ENCODE measurements at regions not wholly inside any gene's neighbourhood (a gene's known extent, or its start where the extent isn't known, plus 50 kb on each side); places are given as distances from the start of the nearest gene placed in this dataset.

DNA sequence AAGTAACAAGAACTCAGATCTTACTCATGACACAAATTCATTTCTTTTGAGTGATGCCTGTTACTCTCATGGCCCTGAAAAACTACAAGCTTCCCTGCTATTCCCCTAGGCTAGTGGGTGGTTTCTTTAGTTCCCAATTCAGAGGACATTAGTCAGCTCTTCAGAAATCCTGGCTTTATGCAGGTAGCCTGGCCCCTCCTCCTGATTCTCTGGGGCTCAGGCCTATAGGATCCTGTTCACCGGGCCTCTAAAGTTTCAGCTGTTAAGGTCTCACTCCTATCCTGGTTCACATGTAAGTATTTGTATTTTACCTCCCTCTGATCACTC is 87.3 kb upstream of the IRX5 start:
- Histone ChIP-seq H3K27me3 (no peaks in the 10 kb centered on the region), H3K9me3 (peaks cover 0 to 9% of the 10 kb centered on the region in 2 donors), H3K27ac (no peak overlapping the region), H3K36me3 (no peaks in the 10 kb centered on the region), H3K4me1 (no peaks in the 10 kb centered on the region), H3K4me3 (no peak overlapping the region)
- intact Hi-C loops (cut with DNase I), result no loop called here
- DNase-seq (ENCODE audit: low spot score in 2 of 2), result no peak
- TF ChIP-seq, protein P1, sequence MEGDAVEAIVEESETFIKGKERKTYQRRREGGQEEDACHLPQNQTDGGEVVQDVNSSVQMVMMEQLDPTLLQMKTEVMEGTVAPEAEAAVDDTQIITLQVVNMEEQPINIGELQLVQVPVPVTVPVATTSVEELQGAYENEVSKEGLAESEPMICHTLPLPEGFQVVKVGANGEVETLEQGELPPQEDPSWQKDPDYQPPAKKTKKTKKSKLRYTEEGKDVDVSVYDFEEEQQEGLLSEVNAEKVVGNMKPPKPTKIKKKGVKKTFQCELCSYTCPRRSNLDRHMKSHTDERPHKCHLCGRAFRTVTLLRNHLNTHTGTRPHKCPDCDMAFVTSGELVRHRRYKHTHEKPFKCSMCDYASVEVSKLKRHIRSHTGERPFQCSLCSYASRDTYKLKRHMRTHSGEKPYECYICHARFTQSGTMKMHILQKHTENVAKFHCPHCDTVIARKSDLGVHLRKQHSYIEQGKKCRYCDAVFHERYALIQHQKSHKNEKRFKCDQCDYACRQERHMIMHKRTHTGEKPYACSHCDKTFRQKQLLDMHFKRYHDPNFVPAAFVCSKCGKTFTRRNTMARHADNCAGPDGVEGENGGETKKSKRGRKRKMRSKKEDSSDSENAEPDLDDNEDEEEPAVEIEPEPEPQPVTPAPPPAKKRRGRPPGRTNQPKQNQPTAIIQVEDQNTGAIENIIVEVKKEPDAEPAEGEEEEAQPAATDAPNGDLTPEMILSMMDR (IDR thresholded peaks at IDR 0.05), result no peak

DNA sequence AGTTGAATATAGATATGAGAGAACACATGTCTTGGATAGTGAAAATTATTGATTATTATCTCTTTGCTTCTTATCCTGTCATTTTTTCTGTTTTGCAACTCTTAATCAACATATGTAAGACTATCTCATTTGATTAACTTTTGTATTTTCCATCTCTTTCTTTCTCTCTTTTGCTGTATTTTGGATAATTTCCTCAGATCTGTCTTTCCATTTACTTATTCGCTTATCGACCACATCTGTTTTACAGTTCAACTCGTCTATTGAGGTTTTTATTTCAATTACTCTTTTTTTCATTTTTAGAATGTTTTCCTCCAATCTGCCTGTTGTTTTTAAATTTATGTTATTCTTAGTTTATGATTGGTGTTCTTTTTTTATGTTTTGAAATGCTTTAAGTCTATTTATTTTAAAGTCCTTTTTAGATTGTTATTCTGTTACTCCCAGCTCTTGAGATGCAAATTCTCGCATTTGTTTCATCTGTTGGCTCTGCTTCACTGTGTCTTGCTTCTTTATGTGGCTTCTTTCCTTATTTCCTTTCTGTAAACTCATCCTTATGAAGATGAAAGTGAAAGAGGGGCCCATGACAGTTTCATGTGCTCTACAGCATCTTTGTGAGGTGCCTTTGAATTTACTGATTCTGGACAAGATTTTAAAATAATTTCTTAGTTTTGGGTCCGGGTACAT is 87.8 kb upstream of the IRX5 start:
- Histone ChIP-seq H3K36me3 (no peaks in the 10 kb centered on the region), H3K27me3 (no peaks in the 10 kb centered on the region), H3K4me1 (no peaks in the 10 kb centered on the region), H3K27ac (no peak overlapping the region), H3K9me3 (peaks cover 0 to 9% of the 10 kb centered on the region in 2 donors), H3K4me3 (no peak overlapping the region)
- DNase-seq (ENCODE audit: low spot score in 2 of 2), result no peak
- intact Hi-C loops (cut with DNase I), result no loop called here
- TF ChIP-seq, protein P1 (IDR thresholded peaks at IDR 0.05), result no peak

DNA sequence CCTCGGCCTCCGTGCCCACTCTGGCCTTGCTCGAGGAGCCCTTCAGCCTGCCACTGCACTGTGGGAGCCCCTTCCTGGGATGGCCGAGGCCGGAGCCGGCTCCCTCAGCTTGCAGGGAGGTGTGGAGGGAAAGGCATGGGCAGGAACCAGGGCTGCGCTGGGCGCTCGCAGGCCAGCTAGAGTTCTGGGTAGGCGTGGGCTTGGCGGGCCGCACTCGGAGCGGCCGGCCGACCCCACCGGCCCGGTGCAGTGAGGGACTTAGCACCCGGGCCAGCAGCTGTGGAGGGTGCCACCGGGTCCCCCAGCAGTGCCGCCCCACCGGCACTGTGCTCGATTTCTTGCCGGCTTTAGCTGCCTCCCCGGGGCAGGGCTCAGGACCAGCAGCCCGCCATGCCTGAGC is 101.0 kb upstream of the IRX5 start:
- Histone ChIP-seq H3K4me3 (no peak overlapping the region), H3K27me3 (no peaks in the 10 kb centered on the region), H3K9me3 (peaks cover 0 to 9% of the 10 kb centered on the region in 2 donors), H3K27ac (no peak overlapping the region), H3K36me3 (no peaks in the 10 kb centered on the region), H3K4me1 (no peaks in the 10 kb centered on the region)
- TF ChIP-seq, protein P1 (IDR thresholded peaks at IDR 0.05), result no peak
- intact Hi-C loops (cut with DNase I), result no loop called here
- no peak for DNase-seq (ENCODE audit: low spot score in 2 of 2)

DNA sequence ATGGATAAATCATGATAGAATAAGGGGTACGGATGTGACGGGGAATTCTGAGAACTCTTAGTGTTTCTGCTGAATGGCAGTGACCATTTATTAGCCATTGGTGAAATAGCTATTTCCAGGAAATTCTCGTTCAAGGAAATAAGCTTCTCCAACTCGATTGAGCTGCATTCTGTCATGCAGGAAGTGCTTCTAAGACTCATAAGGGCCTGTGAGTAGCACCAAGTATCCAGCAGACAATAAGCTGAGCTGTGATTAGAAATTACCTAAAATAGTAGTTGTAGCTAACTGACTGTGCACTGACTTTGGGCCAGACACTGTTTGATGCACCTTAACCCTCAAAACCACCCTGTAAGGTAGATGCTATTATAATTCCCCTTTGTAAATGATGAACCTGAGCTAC is 107.8 kb upstream of the IRX5 start:
- TF ChIP-seq, protein P1 (IDR thresholded peaks at IDR 0.05), result no peak
- DNase-seq (ENCODE audit: low spot score in 2 of 2), result no peak
- Histone ChIP-seq H3K36me3 (no peaks in the 10 kb centered on the region), H3K4me1 (no peaks in the 10 kb centered on the region), H3K4me3 (no peak overlapping the region), H3K27ac (no peak overlapping the region), H3K27me3 (no peaks in the 10 kb centered on the region), H3K9me3 (no peaks in the 10 kb centered on the region)
- intact Hi-C loops (cut with DNase I), result no loop called here

DNA sequence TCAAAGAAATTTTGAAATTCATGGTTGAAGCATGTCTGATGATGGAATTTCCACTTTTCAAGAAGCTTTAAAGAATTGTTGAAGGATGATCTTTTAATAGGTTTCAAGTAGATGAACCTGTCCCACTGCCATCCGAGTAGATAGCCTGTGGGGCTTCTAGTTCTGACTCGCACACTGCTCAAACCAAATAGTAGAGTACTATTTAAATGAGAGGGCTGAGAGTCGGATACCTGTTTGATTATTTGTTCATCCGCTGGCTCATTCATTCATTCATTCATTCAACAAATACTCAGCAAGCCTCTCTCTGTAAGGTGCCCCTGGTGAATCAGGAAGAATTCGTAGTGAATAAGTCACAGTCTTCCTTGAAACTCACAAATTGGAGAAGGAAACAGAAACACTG is 108.2 kb upstream of the IRX5 start:
- Histone ChIP-seq H3K27ac (no peak overlapping the region), H3K27me3 (no peaks in the 10 kb centered on the region), H3K4me1 (no peaks in the 10 kb centered on the region), H3K4me3 (no peak overlapping the region), H3K9me3 (no peaks in the 10 kb centered on the region), H3K36me3 (no peaks in the 10 kb centered on the region)
- TF ChIP-seq, protein P1 (IDR thresholded peaks at IDR 0.05), result no peak
- intact Hi-C loops (cut with DNase I), result no loop called here
- no peak for DNase-seq (ENCODE audit: low spot score in 2 of 2)

DNA sequence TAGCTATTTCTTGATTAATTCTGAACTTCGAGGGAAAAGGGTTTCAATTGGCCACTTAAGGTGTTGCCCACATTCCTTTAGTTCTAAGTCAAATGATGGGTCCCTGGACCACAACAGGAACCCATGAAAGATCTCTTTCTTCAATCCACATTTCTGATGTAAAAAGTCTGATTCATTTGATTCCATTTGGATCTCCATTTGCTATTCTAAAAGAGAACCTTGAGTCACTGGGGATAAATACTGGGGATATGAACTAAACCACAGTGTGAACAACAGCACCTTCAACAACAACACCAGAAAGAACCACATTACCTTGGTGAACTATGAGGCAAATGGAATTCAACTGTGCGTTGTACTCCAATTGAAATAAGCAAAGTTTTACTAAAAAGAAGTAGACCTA is 108.9 kb upstream of the IRX5 start:
- Histone ChIP-seq H3K27me3 (no peaks in the 10 kb centered on the region), H3K27ac (no peak overlapping the region), H3K9me3 (no peaks in the 10 kb centered on the region), H3K4me1 (no peaks in the 10 kb centered on the region), H3K36me3 (no peaks in the 10 kb centered on the region), H3K4me3 (no peak overlapping the region)
- intact Hi-C loops (cut with DNase I), result no loop called here
- TF ChIP-seq, protein P1 (IDR thresholded peaks at IDR 0.05), result no peak
- DNase-seq (ENCODE audit: low spot score in 2 of 2), result no peak
